Neural progenitor cell (in vitro differentiated cells): ENCODE measurements at regions not wholly inside any gene's neighbourhood (a gene's known extent, or its start where the extent isn't known, plus 50 kb on each side); places are given as distances from the start of the nearest gene placed in this dataset.

Source experiments
- DNase-seq: peaks from one replicate; pipeline ENCODE4 v3.0.0-alpha.2; 2016; ENCODE audit warnings: low spot score
- H2AFZ ChIP-seq: fragments of 200-600 bp; sonication (generic); replicated peaks from 2 replicates; pipeline ENCODE4 v1.6.1; 2016; ENCODE audit warnings: antibody characterized with exemption
- H3F3A ChIP-seq: fragments of 200-600 bp; sonication (generic); 2 replicates; pipeline ENCODE4 v1.6.1; 2016; ENCODE audit warnings: antibody characterized with exemption, low read depth
- H3K27ac ChIP-seq: fragments of 200-600 bp; sonication (generic); 2 replicates; pipeline ENCODE4 v1.5.1; 2016; ENCODE audit warnings: mild to moderate bottlenecking
- H3K27me3 ChIP-seq: fragments of 200-600 bp; sonication (generic); 2 replicates; pipeline ENCODE4 v1.6.1; 2016; ENCODE audit warnings: mild to moderate bottlenecking, moderate library complexity
- H3K36me3 ChIP-seq: fragments of 200-600 bp; sonication (generic); 2 replicates; pipeline ENCODE4 v1.5.1; 2016
- H3K4me1 ChIP-seq: fragments of 200-600 bp; sonication (generic); 2 replicates; pipeline ENCODE4 v1.6.1; 2016; ENCODE audit warnings: mixed run types
- H3K4me2 ChIP-seq: fragments of 200-600 bp; sonication (generic); 2 replicates; pipeline ENCODE4 v1.6.1; 2016
- H3K4me3 ChIP-seq: fragments of 200-600 bp; sonication (generic); 2 replicates; pipeline ENCODE4 v1.5.1; 2016
- H3K79me2 ChIP-seq: fragments of 200-600 bp; sonication (generic); 2 replicates; pipeline ENCODE4 v1.6.1; 2016; ENCODE audit warnings: low read depth
- H3K9ac ChIP-seq: fragments of 200-600 bp; sonication (generic); 2 replicates; pipeline ENCODE4 v1.6.1; 2016
- H3K9me3 ChIP-seq: fragments of 200-600 bp; sonication (generic); 2 replicates; pipeline ENCODE4 v1.5.1; 2016; ENCODE audit warnings: low read depth
- H4K20me1 ChIP-seq: fragments of 200-600 bp; sonication (generic); 2 replicates; pipeline ENCODE4 v1.6.1; 2016; ENCODE audit warnings: low read depth
- H3K27ac Mint-ChIP-seq: 3 replicates; pipeline ENCODE4 v1.8.0; 2021; ENCODE audit warnings: mixed read lengths
- H3K27me3 Mint-ChIP-seq: 2 replicates; pipeline ENCODE4 v1.8.0; 2022; ENCODE audit warnings: low read depth, mild to moderate bottlenecking, inconsistent platforms, moderate library complexity, mixed read lengths; ENCODE audit not compliant: insufficient read depth
- H3K36me3 Mint-ChIP-seq: 3 replicates; pipeline ENCODE4 v1.8.0; 2021; ENCODE audit warnings: mixed read lengths
- H3K4me1 Mint-ChIP-seq: 3 replicates; pipeline ENCODE4 v1.8.0; 2021; ENCODE audit warnings: mixed read lengths
- H3K4me3 Mint-ChIP-seq: 3 replicates; pipeline ENCODE4 v1.8.0; 2021; ENCODE audit warnings: mild to moderate bottlenecking, moderate library complexity, mixed read lengths
- H3K9me3 Mint-ChIP-seq: 3 replicates; pipeline ENCODE4 v1.8.0; 2020; ENCODE audit warnings: mixed read lengths
- CTCF ChIP-seq: fragments of 200-600 bp; sonication (generic); IDR thresholded peaks from 2 replicates; pipeline ENCODE4 v1.5.1; 2017; ENCODE audit warnings: antibody characterized with exemption, mild to moderate bottlenecking
- EZH2 ChIP-seq: fragments of 200-600 bp; sonication (generic); IDR thresholded peaks from 2 replicates; pipeline ENCODE4 v1.6.1; 2017; ENCODE audit warnings: antibody characterized with exemption, mild to moderate bottlenecking, moderate library complexity
- EZH2phosphoT487 ChIP-seq: fragments of 200-600 bp; sonication (generic); IDR thresholded peaks from 2 replicates; pipeline ENCODE4 v1.6.1; 2017; ENCODE audit warnings: antibody characterized with exemption

GRCh38 chr1:181318022-181318857 is 165.1 kb upstream of the CACNA1E start:
- Mint-ChIP-seq H3K27ac (peak overlapping the region; percentile 67), H3K36me3 (no peaks in the 10 kb centered on the region), H3K9me3 (peaks cover 2% of the 10 kb centered on the region), H3K4me1 (peaks cover 38% of the 10 kb centered on the region), H3K27me3 (peaks cover 58% of the 10 kb centered on the region), H3K4me3 (peak overlapping the region; percentile 90)
- peak; percentile 79 for DNase-seq
- Histone ChIP-seq H3K4me1 (peaks cover 27% of the 10 kb centered on the region), H4K20me1 (peaks cover 6% of the 10 kb centered on the region), H3K9me3 (no peaks in the 10 kb centered on the region), H3F3A (no peaks in the 10 kb centered on the region), H3K36me3 (no peaks in the 10 kb centered on the region), H3K27me3 (peaks cover 85% of the 10 kb centered on the region), H3K9ac (no peak overlapping the region), H3K79me2 (no peaks in the 10 kb centered on the region), H2AFZ (peak overlapping the region; percentile 53), H3K27ac (no peak overlapping the region), H3K4me3 (peak overlapping the region; percentile 46), H3K4me2 (peak overlapping the region; percentile 89)
- TF ChIP-seq CTCF (peak; percentile 33), EZH2phosphoT487 (peak; percentile 70), EZH2 (peak; percentile 98)

- Mint-ChIP-seq H3K4me3 (peak overlapping the region; percentile 90), H3K36me3 (no peaks in the 10 kb centered on the region), H3K27ac (peak overlapping the region; percentile 67), H3K9me3 (peaks cover 2% of the 10 kb centered on the region), H3K27me3 (peaks cover 58% of the 10 kb centered on the region), H3K4me1 (peaks cover 38% of the 10 kb centered on the region)
- TF ChIP-seq EZH2 (no peak), EZH2phosphoT487 (no peak), CTCF (no peak)
- Histone ChIP-seq H3K79me2 (no peaks in the 10 kb centered on the region), H3K27ac (no peak overlapping the region), H3F3A (no peaks in the 10 kb centered on the region), H3K36me3 (no peaks in the 10 kb centered on the region), H2AFZ (peak overlapping the region; percentile 53), H3K4me3 (peak overlapping the region; percentile 46), H3K27me3 (peaks cover 83% of the 10 kb centered on the region), H3K9me3 (no peaks in the 10 kb centered on the region), H3K4me2 (peak overlapping the region; percentile 89), H3K4me1 (peaks cover 27% of the 10 kb centered on the region), H4K20me1 (peaks cover 6% of the 10 kb centered on the region), H3K9ac (no peak overlapping the region)
- no peak for DNase-seq
Measured at GRCh38 chr1:181318858-181319235, 164.5 kb upstream of the CACNA1E start.

- Histone ChIP-seq H3K9me3 (no peaks in the 10 kb centered on the region), H3K27ac (no peak overlapping the region), H3K9ac (no peak overlapping the region), H3K4me1 (peaks cover 23% of the 10 kb centered on the region), H3K4me3 (no peak overlapping the region), H3K79me2 (no peaks in the 10 kb centered on the region), H3K36me3 (no peaks in the 10 kb centered on the region), H3F3A (no peaks in the 10 kb centered on the region), H3K27me3 (peaks cover 75% of the 10 kb centered on the region), H3K4me2 (no peak overlapping the region), H2AFZ (no peak overlapping the region), H4K20me1 (peaks cover 6% of the 10 kb centered on the region)
- H3K27me3 Mint-ChIP-seq: peaks cover 58% of the 10 kb centered on the region
- no peak for TF ChIP-seq EZH2phosphoT487
- no peak for TF ChIP-seq EZH2
- no peak for TF ChIP-seq CTCF
- peaks cover 2% of the 10 kb centered on the region for H3K9me3 Mint-ChIP-seq
- H3K27ac Mint-ChIP-seq: no peak overlapping the region
- peaks cover 29% of the 10 kb centered on the region for H3K4me1 Mint-ChIP-seq
- H3K36me3 Mint-ChIP-seq: no peaks in the 10 kb centered on the region
- H3K4me3 Mint-ChIP-seq: no peak overlapping the region
- no peak for DNase-seq
Measured at GRCh38 chr1:181319907-181320306, 163.4 kb upstream of the CACNA1E start.
